GM23338 (cell line): ENCODE measurements at regions not wholly inside any gene's neighbourhood (a gene's known extent, or its start where the extent isn't known, plus 50 kb on each side); places are given as distances from the start of the nearest gene placed in this dataset.
"Not testable (repeated sequence)": the region's sequence is repeated elsewhere in the genome, so short reads cannot be mapped to it uniquely, and the experiment has no call there.

Experiments
- ATAC-seq: fragments of 200-7000 bp; cut with Tn5 transposase; 3 replicates; pipeline ENCODE4 v1.9.1; 2020
- DNase-seq: peaks from one replicate; pipeline ENCODE4 v3.0.0-alpha.2; 2015; ENCODE audit warnings: low spot score
- H2AFZ ChIP-seq: fragments of 200-600 bp; sonication (generic); 2 replicates; pipeline ENCODE4 v1.8.0; 2016; ENCODE audit warnings: antibody characterized with exemption, mild to moderate bottlenecking, moderate library complexity
- H3F3A ChIP-seq: fragments of 200-600 bp; sonication (generic); replicated peaks from 2 replicates; pipeline ENCODE4 v1.8.0; 2017; ENCODE audit warnings: antibody characterized with exemption, mixed run types, low read depth
- H3K27ac ChIP-seq: fragments of 200-600 bp; sonication (generic); 2 replicates; pipeline ENCODE4 v1.6.1; 2016; ENCODE audit warnings: low read depth
- H3K27me3 ChIP-seq: fragments of 200-600 bp; sonication (generic); 2 replicates; pipeline ENCODE4 v1.8.0; 2016; ENCODE audit warnings: mild to moderate bottlenecking, mixed run types, moderate library complexity; ENCODE audit not compliant: insufficient read depth
- H3K36me3 ChIP-seq: fragments of 200-600 bp; sonication (generic); 2 replicates; pipeline ENCODE4 v1.8.0; 2016; ENCODE audit warnings: mild to moderate bottlenecking; ENCODE audit not compliant: insufficient read depth
- H3K4me1 ChIP-seq: fragments of 200-600 bp; sonication (generic); 2 replicates; pipeline ENCODE4 v1.8.0; 2016; ENCODE audit warnings: mild to moderate bottlenecking, moderate library complexity; ENCODE audit not compliant: insufficient read depth
- H3K4me2 ChIP-seq: fragments of 200-600 bp; sonication (generic); 2 replicates; pipeline ENCODE4 v1.7.1; 2017; ENCODE audit warnings: mixed run types
- H3K4me3 ChIP-seq: fragments of 200-600 bp; sonication (generic); 2 replicates; pipeline ENCODE4 v1.6.1; 2016; ENCODE audit warnings: mixed run types
- H3K79me2 ChIP-seq: fragments of 200-600 bp; sonication (generic); replicated peaks from 2 replicates; pipeline ENCODE4 v1.8.0; 2017; ENCODE audit warnings: mild to moderate bottlenecking; ENCODE audit not compliant: insufficient read depth
- H3K9me2 ChIP-seq: fragments of 200-600 bp; sonication (generic); 2 replicates; pipeline ENCODE4 v1.8.0; 2017; ENCODE audit not compliant: insufficient read depth
- H4K20me1 ChIP-seq: fragments of 200-600 bp; sonication (generic); replicated peaks from 2 replicates; pipeline ENCODE4 v1.8.0; 2017; ENCODE audit warnings: mild to moderate bottlenecking; ENCODE audit not compliant: insufficient read depth
- H3K27ac Mint-ChIP-seq: 2 replicates; pipeline ENCODE4 v1.8.0; 2020; ENCODE audit warnings: inconsistent platforms, mild to moderate bottlenecking, moderate library complexity, mixed read lengths
- H3K27me3 Mint-ChIP-seq: 3 replicates; pipeline ENCODE4 v1.8.0; 2022; ENCODE audit warnings: low read depth, mild to moderate bottlenecking, moderate library complexity, mixed read lengths, inconsistent platforms; ENCODE audit not compliant: insufficient read depth, poor library complexity
- H3K36me3 Mint-ChIP-seq: 3 replicates; pipeline ENCODE4 v1.8.0; 2021; ENCODE audit warnings: low read depth, mild to moderate bottlenecking, inconsistent platforms, moderate library complexity, mixed read lengths
- H3K4me1 Mint-ChIP-seq: 3 replicates; pipeline ENCODE4 v1.8.0; 2020; ENCODE audit warnings: mild to moderate bottlenecking, inconsistent platforms, mixed read lengths
- H3K4me3 Mint-ChIP-seq: 3 replicates; pipeline ENCODE4 v1.8.0; 2021; ENCODE audit warnings: moderate library complexity, mild to moderate bottlenecking, inconsistent platforms, mixed read lengths
- H3K9me3 Mint-ChIP-seq: 3 replicates; pipeline ENCODE4 v1.8.0; 2020; ENCODE audit warnings: moderate library complexity, mild to moderate bottlenecking, inconsistent platforms, mixed read lengths

DNA sequence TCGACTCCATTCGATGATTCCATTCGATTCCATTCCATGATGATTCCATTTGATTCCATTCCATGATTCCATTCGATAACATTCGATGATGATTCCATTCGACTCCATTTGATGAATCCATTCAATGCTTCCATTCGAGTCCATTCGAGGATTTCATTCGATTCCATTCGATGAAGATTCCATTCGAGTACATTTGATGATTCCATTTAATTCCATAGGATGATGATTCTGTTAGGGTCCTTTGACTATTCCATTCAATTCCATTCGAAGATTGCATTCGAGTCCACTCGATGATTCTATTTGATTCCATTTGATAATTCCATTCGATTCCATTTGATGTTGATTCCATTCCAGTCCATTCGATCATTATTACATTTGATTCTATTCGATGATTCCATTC, 239.8 kb downstream of the SHCBP1 start:
- H2AFZ ChIP-seq, H3K4me1 Mint-ChIP-seq, H3K27ac Mint-ChIP-seq, H3K27me3 Mint-ChIP-seq, H4K20me1 ChIP-seq, ATAC-seq, H3K4me3 ChIP-seq, H3K79me2 ChIP-seq, H3K27me3 ChIP-seq, H3K27ac ChIP-seq, H3F3A ChIP-seq, H3K4me2 ChIP-seq, H3K4me1 ChIP-seq, H3K36me3 ChIP-seq, DNase-seq, H3K4me3 Mint-ChIP-seq, H3K9me2 ChIP-seq: not testable (repeated sequence)
- Mint-ChIP-seq H3K9me3 (peaks cover 32% of the 10 kb centered on the region), H3K36me3 (peaks cover 15% of the 10 kb centered on the region)
